Astrocyte (in vitro differentiated cells and primary cell): ENCODE measurements at regions not wholly inside any gene's neighbourhood (a gene's known extent, or its start where the extent isn't known, plus 50 kb on each side); places are given as distances from the start of the nearest gene placed in this dataset.

Experiments
- EZH2 ChIP-seq: IDR thresholded peaks from 2 replicates; pipeline ENCODE4 v1.6.1; 2012; ENCODE audit warnings: mild to moderate bottlenecking, low read length, inconsistent platforms; ENCODE audit not compliant: insufficient read depth
- TF ChIP-seq, protein P1 (sequence below): IDR thresholded peaks from 2 replicates; pipeline ENCODE4 v1.5.1; 2011; ENCODE audit warnings: low read depth, mild to moderate bottlenecking, inconsistent platforms, low read length, moderate library complexity; ENCODE audit not compliant: insufficient read depth

DNA sequence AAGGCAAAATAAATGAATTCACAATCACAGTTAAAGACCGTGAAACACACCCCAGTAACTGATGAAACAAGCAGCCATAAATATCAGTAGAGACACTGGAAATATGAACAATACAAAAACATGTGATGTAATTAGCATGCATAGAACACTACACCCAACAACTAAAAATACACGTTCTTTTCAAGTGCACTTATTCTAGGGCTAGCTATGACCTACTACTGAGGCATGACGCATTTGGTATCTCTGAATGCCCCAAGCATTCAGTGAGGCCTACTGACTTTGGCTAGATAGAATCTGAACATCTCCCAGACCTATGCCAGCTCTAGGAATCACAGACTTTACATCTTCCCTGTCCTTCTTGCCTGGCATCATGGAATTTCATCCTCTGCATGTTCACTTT, 450.0 kb upstream of the ID2 start:
- TF ChIP-seq, protein P1, sequence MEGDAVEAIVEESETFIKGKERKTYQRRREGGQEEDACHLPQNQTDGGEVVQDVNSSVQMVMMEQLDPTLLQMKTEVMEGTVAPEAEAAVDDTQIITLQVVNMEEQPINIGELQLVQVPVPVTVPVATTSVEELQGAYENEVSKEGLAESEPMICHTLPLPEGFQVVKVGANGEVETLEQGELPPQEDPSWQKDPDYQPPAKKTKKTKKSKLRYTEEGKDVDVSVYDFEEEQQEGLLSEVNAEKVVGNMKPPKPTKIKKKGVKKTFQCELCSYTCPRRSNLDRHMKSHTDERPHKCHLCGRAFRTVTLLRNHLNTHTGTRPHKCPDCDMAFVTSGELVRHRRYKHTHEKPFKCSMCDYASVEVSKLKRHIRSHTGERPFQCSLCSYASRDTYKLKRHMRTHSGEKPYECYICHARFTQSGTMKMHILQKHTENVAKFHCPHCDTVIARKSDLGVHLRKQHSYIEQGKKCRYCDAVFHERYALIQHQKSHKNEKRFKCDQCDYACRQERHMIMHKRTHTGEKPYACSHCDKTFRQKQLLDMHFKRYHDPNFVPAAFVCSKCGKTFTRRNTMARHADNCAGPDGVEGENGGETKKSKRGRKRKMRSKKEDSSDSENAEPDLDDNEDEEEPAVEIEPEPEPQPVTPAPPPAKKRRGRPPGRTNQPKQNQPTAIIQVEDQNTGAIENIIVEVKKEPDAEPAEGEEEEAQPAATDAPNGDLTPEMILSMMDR = no peak
- no peak for TF ChIP-seq EZH2
